Lung (tissue), 11 donors: ENCODE measurements at regions not wholly inside any gene's neighbourhood (a gene's known extent, or its start where the extent isn't known, plus 50 kb on each side); places are given as distances from the start of the nearest gene placed in this dataset.

Experiments used
- ATAC-seq: fragments of 200-7000 bp; cut with Tn5 transposase; one replicate; pipeline ENCODE4 v1.9.1; 2020; ENCODE audit warnings: moderate number of reproducible peaks; ENCODE audit not compliant: insufficient read depth, low FRiP score
- DNase-seq, 3 donors: peaks; one replicate each; pipeline ENCODE4 v3.0.0-alpha.2; 2013 to 2017
- H3K27ac ChIP-seq, 2 donors: one replicate each; pipeline ENCODE4 v1.5.1; 2013; ENCODE audit warnings: mild to moderate bottlenecking in 2 of 2, moderate library complexity in 2 of 2, control low read depth in 1 of 2, inconsistent platforms in 1 of 2, low read depth in 1 of 2, low read length in 1 of 2
- H3K27me3 ChIP-seq, 3 donors: one replicate each; pipeline ENCODE4 v1.5.1; 2013; ENCODE audit warnings: low read length in 2 of 3; ENCODE audit not compliant: control insufficient read depth in 3 of 3, insufficient read depth in 3 of 3
- H3K36me3 ChIP-seq, 4 donors: one replicate each; pipeline ENCODE4 v1.5.1; 2013; ENCODE audit warnings: low read length in 4 of 4, mild to moderate bottlenecking in 1 of 4, moderate library complexity in 1 of 4; ENCODE audit not compliant: control insufficient read depth in 4 of 4, insufficient read depth in 4 of 4
- H3K4me1 ChIP-seq, 5 donors: one replicate each; pipeline ENCODE4 v1.5.1; 2013; ENCODE audit warnings: low read length in 5 of 5, mild to moderate bottlenecking in 2 of 5, moderate library complexity in 1 of 5; ENCODE audit not compliant: control insufficient read depth in 5 of 5, insufficient read depth in 5 of 5
- H3K4me3 ChIP-seq: one replicate; pipeline ENCODE4 v1.5.1; 2013; ENCODE audit warnings: mild to moderate bottlenecking, control low read depth, moderate library complexity
- H3K9ac ChIP-seq, 2 donors: one replicate each; pipeline ENCODE4 v1.5.1; 2013; ENCODE audit warnings: low read length in 2 of 2, control low read depth in 1 of 2; ENCODE audit not compliant: insufficient read depth in 1 of 2
- H3K9me3 ChIP-seq, 4 donors: one replicate each; pipeline ENCODE4 v1.5.1; 2013; ENCODE audit warnings: low read length in 3 of 4, mild to moderate bottlenecking in 1 of 4, moderate library complexity in 1 of 4; ENCODE audit not compliant: control insufficient read depth in 4 of 4, insufficient read depth in 3 of 4
- WGBS, 2 donors: extraction: QIAGEN DNeasy Blood & Tissue Kit; methylation state at CpG; one replicate each; pipeline ENCODE4 v1.1.7; 2013; 5-methylcytosine and 5-hydroxymethylcytosine counted together
- TF ChIP-seq, protein P1 (sequence below): IDR thresholded peaks from 2 replicates; pipeline ENCODE4 v1.5.1; 2012; ENCODE audit warnings: mild to moderate bottlenecking; ENCODE audit errors: control extremely low read depth, extremely low read depth
- donor health status: control.
- donor health status: control.
- donor health status: Bipolar disorder and iron deficiency.
- donor health status: healthy.
- donor health status: DM: yes; HTN: yes; CAD: no.

DNA sequence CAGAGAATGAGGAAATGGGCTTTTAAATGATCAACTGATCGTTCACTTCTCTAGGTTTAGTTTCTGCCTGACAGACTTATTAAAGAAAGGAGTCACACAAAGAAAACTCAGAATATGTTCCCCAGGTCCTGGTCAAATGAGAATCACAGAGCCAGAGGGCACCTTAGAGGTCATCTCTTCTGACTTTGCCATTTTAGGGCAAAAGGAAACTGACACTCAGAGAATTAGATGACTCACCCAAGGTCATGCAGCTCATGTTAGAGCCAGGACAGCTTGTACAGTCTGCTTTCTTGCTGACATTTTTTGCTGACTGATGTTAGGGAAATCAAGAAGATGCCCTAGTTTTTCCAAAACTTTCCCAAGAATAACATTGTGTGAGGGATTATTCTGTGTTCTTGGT is 312.7 kb upstream of the SP8 start:
- ATAC-seq (no peak), DNase-seq (no peak)
- peaks cover 0 to 2% (median 0%) of the 10 kb centered on the region in 5 donors for H3K4me1 ChIP-seq
- peaks cover 0 to 3% (median 0%) of the 10 kb centered on the region in 3 donors for H3K27me3 ChIP-seq
- no peaks in the 10 kb centered on the region for H3K9me3 ChIP-seq
- no peak overlapping the region for H3K4me3 ChIP-seq
- 84 to 86% methylated on average over 1 of the region's 1 CpG for WGBS, 2 donors
- H3K36me3 ChIP-seq, result no peaks in the 10 kb centered on the region
- TF ChIP-seq, protein P1, sequence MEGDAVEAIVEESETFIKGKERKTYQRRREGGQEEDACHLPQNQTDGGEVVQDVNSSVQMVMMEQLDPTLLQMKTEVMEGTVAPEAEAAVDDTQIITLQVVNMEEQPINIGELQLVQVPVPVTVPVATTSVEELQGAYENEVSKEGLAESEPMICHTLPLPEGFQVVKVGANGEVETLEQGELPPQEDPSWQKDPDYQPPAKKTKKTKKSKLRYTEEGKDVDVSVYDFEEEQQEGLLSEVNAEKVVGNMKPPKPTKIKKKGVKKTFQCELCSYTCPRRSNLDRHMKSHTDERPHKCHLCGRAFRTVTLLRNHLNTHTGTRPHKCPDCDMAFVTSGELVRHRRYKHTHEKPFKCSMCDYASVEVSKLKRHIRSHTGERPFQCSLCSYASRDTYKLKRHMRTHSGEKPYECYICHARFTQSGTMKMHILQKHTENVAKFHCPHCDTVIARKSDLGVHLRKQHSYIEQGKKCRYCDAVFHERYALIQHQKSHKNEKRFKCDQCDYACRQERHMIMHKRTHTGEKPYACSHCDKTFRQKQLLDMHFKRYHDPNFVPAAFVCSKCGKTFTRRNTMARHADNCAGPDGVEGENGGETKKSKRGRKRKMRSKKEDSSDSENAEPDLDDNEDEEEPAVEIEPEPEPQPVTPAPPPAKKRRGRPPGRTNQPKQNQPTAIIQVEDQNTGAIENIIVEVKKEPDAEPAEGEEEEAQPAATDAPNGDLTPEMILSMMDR, result no peak
- H3K27ac ChIP-seq, result no peak overlapping the region
- no peak overlapping the region for H3K9ac ChIP-seq

DNA sequence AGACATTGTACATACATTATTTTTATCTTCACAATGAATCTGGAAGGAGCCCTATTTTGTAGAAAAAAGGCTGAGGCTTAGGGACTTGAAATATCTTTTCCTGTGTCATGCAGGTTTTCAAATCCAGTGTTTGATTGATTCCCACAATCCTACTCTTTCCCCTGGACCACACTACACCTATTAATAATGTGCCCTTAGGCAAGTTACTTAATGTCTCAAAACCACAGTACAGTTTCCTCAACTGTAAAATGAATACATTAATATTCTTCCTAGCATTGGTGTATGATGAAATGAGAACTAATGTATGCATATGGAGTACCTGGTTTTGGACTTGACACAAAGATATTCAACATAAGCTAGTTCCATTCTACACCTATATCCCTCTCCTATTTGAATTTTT is 313.3 kb upstream of the SP8 start:
- H3K9me3 ChIP-seq, result no peaks in the 10 kb centered on the region
- peaks cover 0 to 2% (median 0%) of the 10 kb centered on the region in 5 donors for H3K4me1 ChIP-seq
- H3K9ac ChIP-seq, result no peak overlapping the region
- H3K4me3 ChIP-seq, result no peak overlapping the region
- peaks cover 0 to 3% (median 0%) of the 10 kb centered on the region in 3 donors for H3K27me3 ChIP-seq
- no peaks in the 10 kb centered on the region for H3K36me3 ChIP-seq
- no peak overlapping the region for H3K27ac ChIP-seq
- no peak for DNase-seq
- ATAC-seq, result no peak
- TF ChIP-seq, protein P1, result no peak

DNA sequence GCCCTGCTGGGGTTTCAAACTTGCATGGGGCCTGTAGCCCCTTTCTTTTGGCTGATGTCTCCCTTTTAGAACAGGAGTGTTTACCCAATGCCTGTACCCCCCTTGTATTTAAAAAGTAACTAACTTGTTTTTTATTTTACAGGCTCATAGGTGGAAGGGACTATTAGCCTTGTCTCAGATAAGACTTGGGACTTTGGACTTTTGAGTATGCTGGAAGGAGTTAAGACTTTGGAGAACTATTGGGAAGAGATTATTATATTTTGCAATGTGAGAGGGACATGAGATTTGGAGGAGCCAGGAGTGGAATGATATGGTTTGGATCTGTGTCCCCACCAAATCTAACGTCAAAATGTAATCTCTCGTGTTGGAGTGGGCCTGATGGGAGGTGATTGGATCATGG is 314.9 kb upstream of the SP8 start:
- H3K4me1 ChIP-seq, result peaks cover 0 to 2% (median 0%) of the 10 kb centered on the region in 5 donors
- DNase-seq (no peak), ATAC-seq (no peak)
- H3K4me3 ChIP-seq, result no peak overlapping the region
- peaks cover 0 to 3% (median 0%) of the 10 kb centered on the region in 3 donors for H3K27me3 ChIP-seq
- no peaks in the 10 kb centered on the region for H3K9me3 ChIP-seq
- 82 to 88% methylated on average over 2 of the region's 2 CpGs for WGBS, 2 donors
- TF ChIP-seq, protein P1, result no peak
- H3K9ac ChIP-seq, result no peak overlapping the region
- H3K27ac ChIP-seq, result no peak overlapping the region
- no peaks in the 10 kb centered on the region for H3K36me3 ChIP-seq

DNA sequence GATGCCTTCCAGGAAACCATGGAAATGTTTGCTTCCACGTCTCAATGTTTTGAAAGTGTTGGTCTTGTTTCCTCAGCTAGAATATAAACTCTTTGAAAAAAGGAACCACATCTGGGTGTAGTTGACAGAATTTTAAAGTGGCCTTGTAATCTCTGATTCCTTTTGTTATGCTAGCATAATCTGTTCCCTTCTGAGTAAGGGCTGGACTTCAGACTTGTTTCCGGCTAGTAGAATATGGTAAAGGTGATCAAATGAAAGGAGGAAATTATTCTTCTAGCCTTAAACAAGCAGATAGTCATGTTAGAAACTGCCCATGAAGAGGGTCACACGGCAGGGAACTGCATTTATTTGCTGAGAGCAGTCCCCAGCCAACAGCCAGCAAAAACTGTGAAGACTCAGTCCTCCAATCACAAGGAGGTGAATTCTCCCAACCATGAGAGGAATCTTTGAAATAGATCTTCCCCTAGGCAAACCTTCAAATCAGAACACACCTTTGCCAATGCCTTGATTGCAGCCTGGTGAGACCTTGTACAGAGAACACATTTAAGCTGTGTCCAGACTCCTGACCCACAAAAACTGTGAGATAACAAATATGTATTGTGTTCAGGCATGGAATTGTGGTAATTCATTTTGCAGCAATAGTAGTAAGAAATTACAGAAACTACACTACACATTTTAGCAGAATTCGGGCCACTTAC is 316.9 kb upstream of the SP8 start:
- TF ChIP-seq, protein P1, result no peak
- H3K9me3 ChIP-seq, result no peaks in the 10 kb centered on the region
- no peak overlapping the region for H3K4me3 ChIP-seq
- ATAC-seq (no peak), DNase-seq (no peak)
- H3K36me3 ChIP-seq, result no peaks in the 10 kb centered on the region
- WGBS, 2 donors, result 71 to 79% methylated on average over 4 of the region's 4 CpGs
- no peaks in the 10 kb centered on the region for H3K27me3 ChIP-seq
- no peak overlapping the region for H3K9ac ChIP-seq
- peaks cover 0 to 9% (median under 1%) of the 10 kb centered on the region in 5 donors for H3K4me1 ChIP-seq
- H3K27ac ChIP-seq, result no peak overlapping the region
